ENCODE measurements at regions not wholly inside any gene's neighbourhood (a gene's known extent, or its start where the extent isn't known, plus 50 kb on each side); places are given as distances from the start of the nearest gene placed in this dataset.
"Not testable (repeated sequence)": the region's sequence is repeated elsewhere in the genome, so short reads cannot be mapped to it uniquely, and the experiment has no call there.

- not testable (repeated sequence) for TF ChIP-seq ZNF274 (IDR thresholded peaks at IDR 0.05; ENCODE audit: low read depth, low read length); YY1 (IDR thresholded peaks at IDR 0.05; ENCODE audit: insufficient read depth, insufficient read length)
Measured at GRCh38 chr2:89199453-89200246, 508.2 kb downstream of the RPIA start.

Measured in NT2/D1 (cell line).